Karpas-422 (cell line): ENCODE measurements at regions not wholly inside any gene's neighbourhood (a gene's known extent, or its start where the extent isn't known, plus 50 kb on each side); places are given as distances from the start of the nearest gene placed in this dataset.

Experiments used
- DNase-seq: peaks from one replicate; pipeline ENCODE4 v3.0.0-alpha.2; 2015
- H2AFZ ChIP-seq: fragments of 200-600 bp; sonication (generic); 2 replicates; pipeline ENCODE4 v1.6.1; 2014; ENCODE audit warnings: antibody characterized with exemption, low read length, mixed read lengths
- H3K27ac ChIP-seq: fragments of 200-600 bp; sonication (generic); 2 replicates; pipeline ENCODE4 v1.5.1; 2014; ENCODE audit warnings: mild to moderate bottlenecking, low read length, moderate library complexity
- H3K27me3 ChIP-seq: fragments of 200-600 bp; sonication (generic); 2 replicates; pipeline ENCODE4 v1.6.1; 2014; ENCODE audit warnings: low read length, mixed read lengths
- H3K36me3 ChIP-seq: fragments of 200-600 bp; sonication (generic); 2 replicates; pipeline ENCODE4 v1.6.1; 2014; ENCODE audit warnings: low read length, mixed read lengths; ENCODE audit not compliant: insufficient read depth
- H3K4me1 ChIP-seq: fragments of 200-600 bp; sonication (generic); 2 replicates; pipeline ENCODE4 v1.6.1; 2014; ENCODE audit warnings: mild to moderate bottlenecking, low read length, mixed read lengths
- H3K4me2 ChIP-seq: fragments of 200-600 bp; sonication (generic); 2 replicates; pipeline ENCODE4 v1.6.1; 2014; ENCODE audit warnings: low read length, low read depth, mild to moderate bottlenecking; ENCODE audit not compliant: poor library complexity, severe bottlenecking
- H3K4me3 ChIP-seq: fragments of 200-600 bp; sonication (generic); 2 replicates; pipeline ENCODE4 v1.5.1; 2014; ENCODE audit warnings: mild to moderate bottlenecking, antibody characterized with exemption, low read length, mixed read lengths
- H3K79me2 ChIP-seq: fragments of 200-600 bp; sonication (generic); 2 replicates; pipeline ENCODE4 v1.6.1; 2014; ENCODE audit warnings: mild to moderate bottlenecking, low read length, mixed read lengths
- H3K9ac ChIP-seq: fragments of 200-600 bp; sonication (generic); 2 replicates; pipeline ENCODE4 v1.6.0; 2014; ENCODE audit warnings: low read length
- H3K9me2 ChIP-seq: fragments of 200-600 bp; sonication (generic), shearing (Covaris generic); replicated peaks from 2 replicates; pipeline ENCODE4 v1.6.0; 2014; ENCODE audit warnings: mild to moderate bottlenecking, low read length, moderate library complexity; ENCODE audit not compliant: insufficient read depth
- H3K9me3 ChIP-seq: fragments of 300-700, 200-600 bp; sonication (generic); 2 replicates; pipeline ENCODE4 v1.6.1; 2014; ENCODE audit warnings: low read length, mixed read lengths
- H4K20me1 ChIP-seq: fragments of 200-600 bp; sonication (generic); 2 replicates; pipeline ENCODE4 v1.6.1; 2014; ENCODE audit warnings: mild to moderate bottlenecking, antibody characterized with exemption, low read length, low read depth; ENCODE audit not compliant: insufficient read depth

- Histone ChIP-seq H3K4me3 (no peak overlapping the region), H2AFZ (no peak overlapping the region), H3K36me3 (no peaks in the 10 kb centered on the region), H3K9ac (no peak overlapping the region), H3K9me2 (no peaks in the 10 kb centered on the region), H3K27ac (no peak overlapping the region), H3K27me3 (no peaks in the 10 kb centered on the region), H3K4me2 (no peak overlapping the region), H3K9me3 (peaks cover 19% of the 10 kb centered on the region), H3K79me2 (no peaks in the 10 kb centered on the region), H4K20me1 (no peaks in the 10 kb centered on the region), H3K4me1 (no peaks in the 10 kb centered on the region)
- no peak for DNase-seq
These were observed 1346.4 kb upstream of the CDH2 start for GRCh38 chr18:29523371-29523770.

- Histone ChIP-seq H3K4me2 (no peak overlapping the region), H3K27me3 (no peaks in the 10 kb centered on the region), H3K9ac (no peak overlapping the region), H3K4me1 (no peaks in the 10 kb centered on the region), H3K27ac (no peak overlapping the region), H3K36me3 (no peaks in the 10 kb centered on the region), H2AFZ (no peak overlapping the region), H3K9me3 (peaks cover 26% of the 10 kb centered on the region), H3K9me2 (no peaks in the 10 kb centered on the region), H3K4me3 (no peak overlapping the region), H4K20me1 (no peaks in the 10 kb centered on the region), H3K79me2 (no peaks in the 10 kb centered on the region)
- DNase-seq = no peak
These were observed 1335.8 kb upstream of the CDH2 start for GRCh38 chr18:29512761-29513160.

- no peak overlapping the region for H3K27ac ChIP-seq
- no peaks in the 10 kb centered on the region for H4K20me1 ChIP-seq
- no peaks in the 10 kb centered on the region for H3K27me3 ChIP-seq
- H3K9me3 ChIP-seq = peaks cover 23% of the 10 kb centered on the region
- no peak for DNase-seq
- H3K9ac ChIP-seq = no peak overlapping the region
- no peaks in the 10 kb centered on the region for H3K79me2 ChIP-seq
- no peaks in the 10 kb centered on the region for H3K36me3 ChIP-seq
- no peaks in the 10 kb centered on the region for H3K9me2 ChIP-seq
- H3K4me1 ChIP-seq = no peaks in the 10 kb centered on the region
- H2AFZ ChIP-seq = no peak overlapping the region
- no peak overlapping the region for H3K4me2 ChIP-seq
- H3K4me3 ChIP-seq = no peak overlapping the region
These were observed 1335.3 kb upstream of the CDH2 start for GRCh38 chr18:29512203-29512602.

GRCh38 chr18:29501952-29502351 lies 1325.0 kb upstream of the CDH2 start:
- H3K9ac ChIP-seq = no peak overlapping the region
- H3K4me3 ChIP-seq = no peak overlapping the region
- H3K9me2 ChIP-seq = no peaks in the 10 kb centered on the region
- no peak overlapping the region for H3K4me2 ChIP-seq
- no peak for DNase-seq
- no peaks in the 10 kb centered on the region for H3K27me3 ChIP-seq
- no peaks in the 10 kb centered on the region for H3K79me2 ChIP-seq
- no peaks in the 10 kb centered on the region for H4K20me1 ChIP-seq
- H3K27ac ChIP-seq = no peak overlapping the region
- no peaks in the 10 kb centered on the region for H3K36me3 ChIP-seq
- no peak overlapping the region for H2AFZ ChIP-seq
- no peaks in the 10 kb centered on the region for H3K4me1 ChIP-seq
- peaks cover 27% of the 10 kb centered on the region for H3K9me3 ChIP-seq

- Histone ChIP-seq H3K4me3 (no peak overlapping the region), H3K36me3 (no peaks in the 10 kb centered on the region), H3K9me2 (no peaks in the 10 kb centered on the region), H3K27ac (no peak overlapping the region), H3K9me3 (peaks cover 27% of the 10 kb centered on the region; the same call in 1 of the 2 replicates), H2AFZ (no peak overlapping the region), H3K9ac (no peak overlapping the region), H3K27me3 (no peaks in the 10 kb centered on the region), H3K4me2 (no peak overlapping the region), H3K4me1 (no peaks in the 10 kb centered on the region), H4K20me1 (no peaks in the 10 kb centered on the region), H3K79me2 (no peaks in the 10 kb centered on the region)
- no peak for DNase-seq
These were observed 1319.3 kb upstream of the CDH2 start for GRCh38 chr18:29496152-29496680.

GRCh38 chr18:29494371-29494770 lies 1317.4 kb upstream of the CDH2 start:
- H3K27ac ChIP-seq = no peak overlapping the region
- no peak overlapping the region for H3K9ac ChIP-seq
- H3K36me3 ChIP-seq = no peaks in the 10 kb centered on the region
- H4K20me1 ChIP-seq = no peaks in the 10 kb centered on the region
- no peak overlapping the region for H3K4me3 ChIP-seq
- no peaks in the 10 kb centered on the region for H3K9me2 ChIP-seq
- H3K27me3 ChIP-seq = no peaks in the 10 kb centered on the region
- H3K4me1 ChIP-seq = no peaks in the 10 kb centered on the region
- no peaks in the 10 kb centered on the region for H3K79me2 ChIP-seq
- DNase-seq = no peak
- peaks cover 23% of the 10 kb centered on the region; the same call in 1 of the 2 replicates for H3K9me3 ChIP-seq
- no peak overlapping the region for H2AFZ ChIP-seq
- H3K4me2 ChIP-seq = no peak overlapping the region

- no peak overlapping the region for H3K4me3 ChIP-seq
- peaks cover 27% of the 10 kb centered on the region for H3K9me3 ChIP-seq
- no peak overlapping the region for H2AFZ ChIP-seq
- no peaks in the 10 kb centered on the region for H3K9me2 ChIP-seq
- H3K9ac ChIP-seq = no peak overlapping the region
- no peaks in the 10 kb centered on the region for H4K20me1 ChIP-seq
- H3K4me1 ChIP-seq = no peaks in the 10 kb centered on the region
- DNase-seq = no peak
- H3K27ac ChIP-seq = no peak overlapping the region
- H3K79me2 ChIP-seq = no peaks in the 10 kb centered on the region
- no peaks in the 10 kb centered on the region for H3K27me3 ChIP-seq
- no peak overlapping the region for H3K4me2 ChIP-seq
- H3K36me3 ChIP-seq = no peaks in the 10 kb centered on the region
These were observed 1315.0 kb upstream of the CDH2 start for GRCh38 chr18:29491907-29492306.

- Histone ChIP-seq H2AFZ (no peak overlapping the region), H3K36me3 (no peaks in the 10 kb centered on the region), H3K9ac (no peak overlapping the region), H3K27ac (no peak overlapping the region), H3K9me3 (peaks cover 28% of the 10 kb centered on the region), H4K20me1 (no peaks in the 10 kb centered on the region), H3K4me3 (no peak overlapping the region), H3K27me3 (no peaks in the 10 kb centered on the region), H3K4me1 (no peaks in the 10 kb centered on the region), H3K79me2 (no peaks in the 10 kb centered on the region), H3K9me2 (no peaks in the 10 kb centered on the region), H3K4me2 (no peak overlapping the region)
- DNase-seq = no peak
These were observed 1311.7 kb upstream of the CDH2 start for GRCh38 chr18:29488617-29489016.

GRCh38 chr18:29465526-29465925 lies 1288.6 kb upstream of the CDH2 start:
- no peak overlapping the region for H3K27ac ChIP-seq
- no peaks in the 10 kb centered on the region for H4K20me1 ChIP-seq
- no peak overlapping the region for H3K4me2 ChIP-seq
- DNase-seq = no peak
- H3K9me3 ChIP-seq = peaks cover 15% of the 10 kb centered on the region; the same call in 1 of the 2 replicates
- H3K4me3 ChIP-seq = no peak overlapping the region
- H3K9ac ChIP-seq = no peak overlapping the region
- H3K27me3 ChIP-seq = no peaks in the 10 kb centered on the region
- H3K79me2 ChIP-seq = no peaks in the 10 kb centered on the region
- no peaks in the 10 kb centered on the region for H3K9me2 ChIP-seq
- no peak overlapping the region for H2AFZ ChIP-seq
- no peaks in the 10 kb centered on the region for H3K36me3 ChIP-seq
- no peaks in the 10 kb centered on the region for H3K4me1 ChIP-seq
